NCI-H1417 treated with DMSO at 0.1 percent for 48 hours (cell line): ENCODE measurements at regions not wholly inside any gene's neighbourhood (a gene's known extent, or its start where the extent isn't known, plus 50 kb on each side); places are given as distances from the start of the nearest gene placed in this dataset.

Source experiments
- DNase-seq: peaks from one replicate; lab custom pipeline; 2025; lab: John Stamatoyannopoulos, UW

DNA sequence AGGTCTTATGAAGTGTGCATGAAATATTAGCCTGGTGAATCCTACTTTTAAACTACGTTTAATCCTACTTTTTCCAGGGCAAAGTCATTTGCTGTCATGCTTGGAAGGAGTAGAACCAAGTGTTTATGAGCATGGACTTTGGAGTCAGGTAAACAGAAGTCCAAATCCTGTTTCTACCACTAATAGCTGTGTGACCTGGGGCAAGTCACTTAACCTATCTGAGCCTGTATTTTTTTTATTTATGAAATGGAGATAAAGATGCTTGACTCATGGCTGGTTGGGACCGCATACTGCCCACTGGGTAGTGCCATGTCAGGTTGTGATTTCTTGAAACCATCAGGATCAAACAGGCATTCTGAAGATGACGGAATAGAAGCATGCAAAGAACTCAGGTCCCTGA is 249.6 kb downstream of the BAMBI start:
- DNase-seq, result no peak

DNA sequence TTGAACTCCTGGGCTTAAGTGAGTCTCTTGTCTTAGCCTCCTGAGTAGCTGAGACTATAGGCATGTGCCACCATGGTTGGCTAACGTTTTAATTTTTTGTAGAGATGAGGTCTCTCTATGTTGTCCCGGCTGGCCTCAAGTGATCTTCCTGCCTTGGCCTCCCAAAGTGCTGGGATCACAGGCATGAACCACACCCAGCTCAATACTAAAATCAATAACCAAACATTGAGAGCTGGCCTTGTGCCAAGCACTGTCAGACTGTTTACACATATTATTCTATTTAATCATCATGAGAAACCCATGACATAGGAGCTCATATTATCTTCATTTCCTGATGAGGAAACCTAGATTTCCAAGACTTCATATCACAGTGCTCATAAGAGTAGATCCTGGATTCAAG is 251.2 kb downstream of the BAMBI start:
- DNase-seq, result no peak

GRCh38 chr10:28929942-28930341 is 252.6 kb downstream of the BAMBI start:
- DNase-seq, result no peak

DNA sequence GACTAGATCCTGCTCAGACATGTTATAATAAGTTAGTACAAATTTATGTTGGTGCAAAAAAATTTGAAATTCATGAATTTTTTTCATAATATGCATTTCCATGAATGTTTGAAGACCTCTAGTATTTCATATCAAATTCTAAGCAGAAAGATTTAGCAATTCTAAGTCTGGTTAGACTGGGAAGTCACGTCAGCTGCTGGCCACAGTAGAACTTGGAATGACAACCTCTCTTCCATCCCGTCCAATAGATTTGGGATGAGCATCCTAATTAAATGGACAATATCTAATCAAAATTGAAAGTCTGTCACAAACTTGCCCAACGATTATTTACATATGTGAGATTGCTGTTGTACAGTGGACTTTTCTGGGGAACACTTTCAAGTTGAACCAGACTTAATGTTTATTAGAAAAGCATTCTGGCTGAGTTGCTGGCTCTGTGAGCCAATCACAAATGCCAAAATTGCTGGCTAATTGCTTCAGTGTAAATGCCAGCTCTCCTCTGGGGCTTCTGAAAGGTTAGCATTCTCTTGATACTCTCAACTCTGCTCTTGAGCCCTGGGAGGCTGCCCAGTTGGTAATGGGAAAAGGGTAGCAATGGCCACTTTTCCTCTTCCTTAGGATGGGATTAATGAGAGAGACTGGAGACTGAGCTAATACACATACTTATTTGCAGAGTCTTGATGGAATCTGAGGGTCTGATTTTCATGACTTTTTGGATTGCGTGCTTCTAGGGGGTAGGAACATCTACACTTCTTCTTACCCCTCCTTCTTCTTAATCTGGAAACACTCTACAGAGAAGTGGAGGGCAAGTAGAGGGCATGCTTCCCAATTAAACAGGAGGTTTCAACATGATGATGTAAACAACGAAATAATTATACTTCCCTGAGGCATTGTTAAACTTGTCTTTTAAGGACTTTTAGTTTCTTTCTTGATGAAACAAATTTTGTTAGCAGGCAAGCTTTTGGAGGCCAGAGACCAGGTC is 253.5 kb downstream of the BAMBI start:
- no peak for DNase-seq

DNA sequence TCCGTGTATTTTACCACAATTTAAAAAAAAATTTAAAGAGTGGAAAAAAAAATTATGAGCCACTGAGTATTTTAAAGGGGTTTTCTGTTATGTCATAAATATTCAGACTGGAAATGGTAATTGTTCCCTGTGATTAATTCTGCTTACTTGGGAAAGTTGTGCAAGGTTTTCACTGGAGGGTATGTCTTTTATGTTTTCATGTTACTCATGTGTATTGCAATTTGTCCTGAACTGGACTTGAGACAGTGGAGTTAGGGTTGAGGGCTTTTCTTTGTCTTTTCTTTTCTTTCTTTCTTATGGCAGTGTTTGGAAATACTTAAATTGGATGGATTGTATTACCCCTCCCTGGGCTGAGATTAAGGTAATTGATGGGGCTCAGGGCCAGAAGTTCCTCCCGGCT is 257.7 kb downstream of the BAMBI start:
- DNase-seq, result no peak

- DNase-seq, result no peak
These were observed 260.6 kb downstream of the BAMBI start for GRCh38 chr10:28937959-28938358.

DNA sequence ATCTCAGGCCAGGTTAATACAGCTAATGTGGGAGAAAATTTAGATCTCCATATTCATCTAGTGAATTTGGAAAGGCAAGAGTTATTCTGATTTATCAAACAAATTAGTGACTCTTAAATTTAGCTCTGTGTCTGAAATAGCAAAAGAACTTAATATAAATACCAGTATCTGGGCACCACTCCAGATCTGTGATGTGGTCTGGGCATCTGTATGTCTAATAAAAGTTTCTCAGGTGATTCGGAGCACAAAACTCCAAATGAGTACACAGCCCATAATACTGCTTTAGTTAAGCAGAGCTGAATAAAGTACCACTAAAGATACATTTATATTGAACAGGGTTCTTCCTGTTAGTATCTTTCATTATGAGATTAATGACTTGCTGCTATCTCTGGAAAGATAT is 261.4 kb downstream of the BAMBI start:
- DNase-seq, result no peak

GRCh38 chr10:28939281-28940157 is 262.2 kb downstream of the BAMBI start:
- DNase-seq, result peak; percentile 68

DNA sequence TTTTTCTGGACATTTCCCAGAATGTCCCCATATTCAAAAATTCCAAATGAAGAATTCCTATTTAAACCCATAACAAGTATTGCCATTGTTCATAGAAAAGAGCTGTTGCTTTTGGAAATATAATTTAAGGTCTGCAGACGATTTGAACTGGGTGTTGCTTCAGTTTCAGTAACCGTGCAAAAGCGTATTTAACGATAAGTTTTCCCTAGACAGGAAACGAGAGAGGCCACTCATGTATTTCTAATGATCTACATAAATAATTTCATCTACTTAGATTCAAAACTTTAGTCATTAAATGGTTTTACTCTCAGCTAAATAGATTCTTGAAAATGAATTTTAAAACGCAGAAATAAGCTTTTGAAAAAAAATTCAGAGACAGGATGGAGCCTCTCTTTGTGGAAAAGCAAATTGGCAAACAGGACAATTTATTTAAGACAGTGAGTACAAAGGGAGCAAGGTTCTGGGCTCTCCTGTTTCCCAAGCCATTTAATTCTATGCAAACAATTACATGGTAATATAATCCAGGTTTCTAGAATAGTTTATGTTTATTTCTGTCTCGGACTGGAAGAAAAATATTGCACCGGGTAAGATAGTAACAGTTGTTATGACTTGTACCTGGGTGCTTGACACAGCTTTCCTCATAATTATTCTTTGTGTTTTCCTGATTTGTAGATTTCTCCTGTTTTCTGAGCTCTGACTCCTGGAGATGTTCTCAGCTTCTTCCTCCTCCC is 263.0 kb downstream of the BAMBI start:
- peak; percentile 27 for DNase-seq

GRCh38 chr10:28942012-28942411 is 264.7 kb downstream of the BAMBI start:
- DNase-seq, result no peak

GRCh38 chr10:28945959-28946358 is 268.6 kb downstream of the BAMBI start:
- no peak for DNase-seq

DNA sequence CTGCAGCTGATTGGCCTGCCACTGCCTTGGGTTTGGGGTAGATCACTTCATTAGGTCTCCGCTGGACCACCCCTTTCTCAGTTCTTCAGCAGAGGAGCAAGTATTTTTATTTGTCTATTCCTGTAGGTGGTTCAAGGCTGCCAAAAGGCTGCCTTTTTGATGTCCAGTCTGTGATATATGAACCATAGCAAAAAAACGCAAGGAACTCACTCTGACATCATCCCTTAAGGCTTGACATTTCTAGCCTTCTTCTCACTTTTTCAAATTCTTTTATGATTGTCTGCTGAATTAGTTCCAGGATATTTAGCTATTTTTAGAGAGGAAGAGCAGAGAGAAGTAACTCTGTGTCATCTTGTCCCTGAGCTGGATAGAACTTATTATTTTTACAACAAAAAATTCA is 269.2 kb downstream of the BAMBI start:
- DNase-seq, result no peak

DNA sequence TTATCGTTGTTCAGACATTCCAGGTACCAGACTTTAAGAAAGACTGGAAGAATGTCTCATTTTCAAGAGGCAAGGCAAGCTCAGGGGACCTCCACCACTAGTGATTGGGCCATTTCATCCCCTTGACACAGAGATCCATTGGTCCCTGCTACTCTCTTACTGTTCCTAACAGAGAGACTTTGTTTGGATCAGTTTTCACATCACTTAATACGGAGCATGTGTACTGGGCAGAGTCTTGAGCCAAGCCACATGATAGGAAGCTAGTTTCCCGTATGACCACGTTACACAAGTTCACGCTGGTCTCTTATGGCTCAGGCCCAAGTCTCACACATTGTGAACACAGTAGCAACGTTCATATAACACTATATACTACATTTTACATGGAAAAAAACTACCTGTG is 269.9 kb downstream of the BAMBI start:
- no peak for DNase-seq

- DNase-seq, result no peak
These were observed 270.7 kb downstream of the BAMBI start for GRCh38 chr10:28948046-28948445.

- no peak for DNase-seq
These were observed 272.0 kb downstream of the BAMBI start for GRCh38 chr10:28949005-28950004.

GRCh38 chr10:28951484-28951883 is 274.2 kb downstream of the BAMBI start:
- no peak for DNase-seq

DNA sequence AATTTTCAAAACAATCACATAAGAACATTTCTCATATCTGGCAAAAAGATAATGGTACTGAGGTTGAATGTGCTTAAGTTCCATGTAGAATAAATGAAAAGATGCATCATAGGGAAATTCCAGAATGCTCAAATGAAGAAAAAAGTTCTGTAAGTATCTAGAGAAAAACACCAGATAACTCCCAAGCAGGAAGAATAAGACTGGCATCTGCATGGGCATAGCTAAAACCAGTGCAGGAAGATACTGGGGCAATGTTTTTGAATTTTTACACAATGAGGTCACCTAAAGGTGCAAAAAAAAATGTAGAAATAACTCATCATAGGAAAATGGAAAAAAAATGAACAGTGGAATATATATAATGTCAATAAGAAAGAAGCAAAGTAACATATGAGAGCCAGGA is 275.2 kb downstream of the BAMBI start:
- DNase-seq, result no peak

- DNase-seq, result no peak
These were observed 276.9 kb downstream of the BAMBI start for GRCh38 chr10:28954211-28954610.

DNA sequence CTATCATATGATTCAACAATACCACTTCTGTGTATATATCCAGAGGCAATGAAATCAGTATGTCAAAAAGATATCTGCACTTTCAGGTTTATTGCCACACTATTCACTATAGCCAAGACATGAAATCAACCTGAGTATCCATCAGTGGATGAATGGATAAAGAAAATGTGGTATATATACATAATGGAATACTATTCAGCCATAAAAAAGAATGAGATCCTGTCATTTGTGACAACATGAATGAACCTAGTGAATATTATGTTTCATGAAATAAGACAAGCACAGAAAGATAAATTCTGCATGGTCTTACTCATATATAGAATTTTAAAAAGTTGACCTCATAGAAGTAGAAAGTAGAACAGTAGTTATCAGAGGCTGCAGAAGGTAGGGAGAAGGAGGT is 281.1 kb downstream of the BAMBI start:
- DNase-seq, result no peak

GRCh38 chr10:28959850-28960501 is 282.7 kb downstream of the BAMBI start:
- DNase-seq, result no peak
